Epithelial cell of proximal tubule (primary cell): ENCODE measurements at regions not wholly inside any gene's neighbourhood (a gene's known extent, or its start where the extent isn't known, plus 50 kb on each side); places are given as distances from the start of the nearest gene placed in this dataset.
A peak's percentile ranks its signal among the peaks of the same experiment; 100 is the strongest.

ENCODE experiments used
- DNase-seq: peaks from one replicate; pipeline ENCODE4 v3.0.0-alpha.2; 2011; ENCODE audit warnings: low read depth
- H3K4me3 ChIP-seq: 2 replicates; pipeline ENCODE4 v1.5.1; 2011; ENCODE audit warnings: low read depth, mild to moderate bottlenecking, low read length
- CTCF ChIP-seq: conservative IDR thresholded peaks from 2 replicates; pipeline ENCODE4 v1.5.1; 2012; ENCODE audit warnings: low read depth, mild to moderate bottlenecking, low read length

- DNase-seq = no peak
- TF ChIP-seq CTCF = no peak
- no peak overlapping the region for H3K4me3 ChIP-seq
Measured at GRCh38 chr13:58852076-58852475, 1220.5 kb downstream of the PCDH17 start.

GRCh38 chr13:58855283-58855682 lies 1223.7 kb downstream of the PCDH17 start:
- TF ChIP-seq CTCF = no peak
- DNase-seq = peak; percentile 40
- H3K4me3 ChIP-seq = no peak overlapping the region

GRCh38 chr13:58858870-58859371 lies 1227.4 kb downstream of the PCDH17 start:
- DNase-seq = no peak
- no peak overlapping the region for H3K4me3 ChIP-seq
- no peak for TF ChIP-seq CTCF

- DNase-seq = no peak
- no peak overlapping the region for H3K4me3 ChIP-seq
- TF ChIP-seq CTCF = no peak
Measured at GRCh38 chr13:58865286-58865685, 1233.7 kb downstream of the PCDH17 start.

GRCh38 chr13:58869566-58869965 lies 1238.0 kb downstream of the PCDH17 start:
- DNase-seq = no peak
- no peak overlapping the region for H3K4me3 ChIP-seq
- no peak for TF ChIP-seq CTCF

GRCh38 chr13:58876473-58876872 lies 1244.9 kb downstream of the PCDH17 start:
- TF ChIP-seq CTCF = no peak
- no peak for DNase-seq
- no peak overlapping the region for H3K4me3 ChIP-seq

GRCh38 chr13:58879114-58879513 lies 1247.6 kb downstream of the PCDH17 start:
- no peak for TF ChIP-seq CTCF
- H3K4me3 ChIP-seq = no peak overlapping the region
- no peak for DNase-seq
